Endothelial cell of umbilical vein (primary cell): ENCODE measurements at regions not wholly inside any gene's neighbourhood (a gene's known extent, or its start where the extent isn't known, plus 50 kb on each side); places are given as distances from the start of the nearest gene placed in this dataset.
"Not testable (repeated sequence)": the region's sequence is repeated elsewhere in the genome, so short reads cannot be mapped to it uniquely, and the experiment has no call there.

Source experiments
- BruUV-seq: library from RNA; stranded (reverse); fragments of 400-500 nt; replicated peaks from 2 replicates; lab custom pipeline; 2021; lab: Mats Ljungman, UMichigan
- CTCF ChIA-PET: fragments of 300-600, 350-600 bp; sonication (Branson Sonifier 250); formaldehyde crosslinking; loops from one replicate; lab custom pipeline; 2021; ENCODE audit warnings: antibody characterized with exemption, inconsistent platforms; lab: Charles Lee
- POLR2A ChIA-PET: fragments of 300-600, 350-600 bp; sonication (Branson Sonifier 250); formaldehyde crosslinking; loops from one replicate; lab custom pipeline; 2021; ENCODE audit warnings: antibody characterized with exemption, inconsistent platforms; lab: Charles Lee
- DNase-seq: peaks from one replicate; pipeline ENCODE4 v3.0.0-alpha.2; 2011; ENCODE audit warnings: low read depth, low spot score
- FAIRE-seq: peaks from 2 replicates; lab custom pipeline; 2011; peaks lifted over from hg19 to GRCh38; lab: Jason Lieb, UNC
- H2AFZ ChIP-seq: 2 replicates; pipeline ENCODE4 v1.6.0; 2012; ENCODE audit warnings: low read depth, low read length, control low read depth, inconsistent platforms
- H3K27ac ChIP-seq: 2 replicates; pipeline ENCODE4 v1.5.1; 2011; ENCODE audit warnings: low read depth, mild to moderate bottlenecking, control low read depth, low read length, moderate library complexity; ENCODE audit not compliant: insufficient read depth
- H3K27me3 ChIP-seq, 2 experiments: 2 replicates each; pipeline versions ENCODE4 v1.6.0 to v1.6.1; 2011; ENCODE audit warnings: low read length in 2 of 2, mixed read lengths in 1 of 2; ENCODE audit not compliant: control insufficient read depth in 2 of 2, insufficient read depth in 2 of 2
- H3K36me3 ChIP-seq, 2 experiments: 2 replicates in 1 of 2; 3 replicates in 1 of 2; pipeline ENCODE4 v1.5.1; 2011; ENCODE audit warnings: low read length in 2 of 2, mild to moderate bottlenecking in 1 of 2, moderate library complexity in 1 of 2; ENCODE audit not compliant: control insufficient read depth in 2 of 2, insufficient read depth in 2 of 2; ENCODE audit errors: extremely low read depth in 1 of 2
- H3K4me1 ChIP-seq: 3 replicates; pipeline ENCODE4 v1.5.1; 2011; ENCODE audit warnings: mild to moderate bottlenecking, low read length; ENCODE audit not compliant: control insufficient read depth, insufficient read depth; ENCODE audit errors: extremely low read depth
- H3K4me2 ChIP-seq: 2 replicates; pipeline ENCODE4 v1.6.1; 2011; ENCODE audit warnings: low read length, control low read depth, mixed read lengths; ENCODE audit not compliant: insufficient read depth
- H3K4me3 ChIP-seq, 3 experiments: fragments of 200-600 bp in 1 of 3; sonication (generic), shearing (Covaris generic) in 1 of 3; replicated peaks in 1 of 3; 2 replicates each; pipeline ENCODE4 v1.5.1; 2011 to 2016; ENCODE audit warnings: control low read depth in 3 of 3, low read length in 3 of 3, mild to moderate bottlenecking in 2 of 3, inconsistent platforms in 1 of 3, low read depth in 1 of 3, moderate library complexity in 1 of 3; ENCODE audit not compliant: insufficient read depth in 1 of 3
- H3K79me2 ChIP-seq: 2 replicates; pipeline ENCODE4 v1.6.0; 2012; ENCODE audit warnings: low read length, inconsistent platforms; ENCODE audit not compliant: control insufficient read depth, insufficient read depth
- H3K9ac ChIP-seq: replicated peaks from 2 replicates; pipeline ENCODE3; 2011; ENCODE audit warnings: low read length, control low read depth; ENCODE audit not compliant: insufficient read depth; ENCODE audit errors: extremely low read depth
- H3K9me1 ChIP-seq: replicated peaks from 3 replicates; pipeline ENCODE4 v1.6.0; 2011; ENCODE audit warnings: mild to moderate bottlenecking, low read length; ENCODE audit not compliant: control insufficient read depth, insufficient read depth; ENCODE audit errors: extremely low read depth
- H3K9me3 ChIP-seq: replicated peaks from 2 replicates; pipeline ENCODE4 v1.5.1; 2012; ENCODE audit warnings: low read length, inconsistent platforms; ENCODE audit not compliant: control insufficient read depth, insufficient read depth
- H4K20me1 ChIP-seq: replicated peaks from 2 replicates; pipeline ENCODE3; 2011; ENCODE audit warnings: mild to moderate bottlenecking, low read length; ENCODE audit not compliant: control insufficient read depth, insufficient read depth; ENCODE audit errors: extremely low read depth
- dilution Hi-C: fragments of 300-500 bp; cut with MboI; formaldehyde crosslinking; loops from one replicate; pipeline ENCODE4 v1.15.0; 2019; ENCODE audit warnings: low sequenced_read_pairs; ENCODE audit not compliant: extremely low pct_ligation_motif_present
- intact Hi-C: fragments of 100-400 bp; cut with micrococcal nuclease; formaldehyde crosslinking; loops from one replicate; pipeline ENCODE4 v1.10.0; 2022

DNA sequence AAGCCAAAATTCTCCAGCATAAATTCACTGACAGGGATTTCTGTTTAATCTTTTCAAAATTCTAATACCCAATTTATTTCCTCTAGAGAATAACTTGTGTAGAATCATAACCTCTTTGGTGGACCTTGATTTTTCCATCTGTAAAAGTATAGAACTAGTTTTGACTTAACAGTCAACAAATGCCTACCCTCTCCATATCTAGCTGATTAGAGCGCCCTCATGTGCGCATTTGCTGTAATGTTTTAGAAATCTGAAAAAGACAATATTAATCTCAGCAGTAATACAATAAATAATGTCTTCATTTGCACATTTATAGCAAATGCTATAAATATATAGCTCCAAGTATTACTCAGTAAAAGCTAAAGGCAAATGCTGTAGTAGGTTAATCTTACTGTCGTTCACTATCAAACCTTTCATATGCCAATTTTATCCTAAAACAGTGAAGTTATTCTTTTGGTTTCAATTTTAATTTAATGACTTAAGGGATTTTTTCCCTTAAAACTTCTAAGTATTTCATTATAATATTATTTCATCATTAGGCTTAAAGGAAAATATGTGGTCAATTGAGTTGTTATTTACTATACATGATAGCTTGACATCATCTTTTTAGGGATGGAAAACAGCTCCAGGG lies 153.6 kb upstream of the EFCAB3 start:
- H3K4me1 ChIP-seq, H3K9me1 ChIP-seq, H3K27ac ChIP-seq, CTCF ChIA-PET, H3K27me3 ChIP-seq, FAIRE-seq, H3K36me3 ChIP-seq, H4K20me1 ChIP-seq, BruUV-seq, H3K79me2 ChIP-seq, H3K4me2 ChIP-seq, H3K9ac ChIP-seq, H2AFZ ChIP-seq, POLR2A ChIA-PET, dilution Hi-C loops, H3K4me3 ChIP-seq, H3K9me3 ChIP-seq: not testable (repeated sequence)
- DNase-seq, result peak; percentile 4
- intact Hi-C loops, result loop anchor here (10.0 kb wide), 2 partner anchors 162 to 592 kb away; partner anchors contain the start of gene MED13

DNA sequence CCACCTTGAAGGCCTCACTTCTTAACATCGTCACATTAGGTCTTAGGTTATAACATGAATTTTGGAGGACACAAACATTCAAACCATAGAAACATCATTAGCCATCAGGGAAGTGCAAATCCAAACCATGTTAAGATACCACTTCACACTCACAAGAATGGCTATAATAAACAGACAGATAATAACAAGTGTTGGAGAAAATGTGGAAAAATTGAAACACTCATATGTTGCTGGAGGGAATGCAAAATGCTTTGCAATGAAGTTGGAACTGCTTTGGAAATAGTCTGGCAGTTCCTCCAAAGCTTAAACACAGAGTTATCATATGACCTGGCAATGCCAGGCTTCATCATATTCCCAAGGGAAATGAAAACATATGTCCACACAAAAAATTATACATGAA lies 156.8 kb upstream of the EFCAB3 start:
- H3K36me3 ChIP-seq, BruUV-seq: not testable (repeated sequence)
- intact Hi-C loops, result loop anchor here (10.0 kb wide), 2 partner anchors 159 to 589 kb away; partner anchors contain the start of gene MED13

More for the DNA sequence above, 156.8 kb upstream of the EFCAB3 start:
- FAIRE-seq, dilution Hi-C loops, H3K9me1 ChIP-seq, H3K27me3 ChIP-seq, H3K4me1 ChIP-seq, H3K4me3 ChIP-seq, H3K79me2 ChIP-seq, POLR2A ChIA-PET, H3K9ac ChIP-seq, H3K4me2 ChIP-seq, H3K9me3 ChIP-seq, H2AFZ ChIP-seq, DNase-seq, H4K20me1 ChIP-seq, H3K27ac ChIP-seq, CTCF ChIA-PET: not testable (repeated sequence)
